Heart left ventricle (tissue), 16 donors: ENCODE measurements at regions not wholly inside any gene's neighbourhood (a gene's known extent, or its start where the extent isn't known, plus 50 kb on each side); places are given as distances from the start of the nearest gene placed in this dataset.
"Not testable (repeated sequence)": the region's sequence is repeated elsewhere in the genome, so short reads cannot be mapped to it uniquely, and the experiment has no call there.

ENCODE experiments used
- ATAC-seq, 4 donors: fragments of 200-7000 bp; cut with Tn5 transposase; one replicate each; pipeline ENCODE4 v1.9.1; 2020 to 2022; ENCODE audit warnings: moderate library complexity in 4 of 4, mild to moderate bottlenecking in 3 of 4, moderate number of reproducible peaks in 1 of 4
- DNase-seq, 5 donors: peaks; one replicate each; pipeline ENCODE4 v3.0.0-alpha.2; 2020
- H3K27ac ChIP-seq, 12 donors: fragments of 200-600 bp; sonication (generic) in 4 of 12; one replicate each; pipeline versions ENCODE4 v1.5.0 to v1.8.0; 2016 to 2022; ENCODE audit warnings: mild to moderate bottlenecking in 2 of 12
- H3K27me3 ChIP-seq, 9 donors: fragments of 200-600 bp; sonication (generic) in 2 of 9; one replicate each; pipeline versions ENCODE4 v1.5.1 to v1.8.0; 2016 to 2022; ENCODE audit warnings: mild to moderate bottlenecking in 3 of 9
- H3K36me3 ChIP-seq, 9 donors: fragments of 200-600 bp; sonication (generic) in 2 of 9; one replicate each; pipeline versions ENCODE4 v1.5.0 to v1.8.0; 2018 to 2022; ENCODE audit warnings: mild to moderate bottlenecking in 2 of 9
- H3K4me1 ChIP-seq, 12 donors: fragments of 200-600 bp; sonication (generic) in 4 of 12; one replicate each; pipeline versions ENCODE4 v1.5.0 to v1.8.0; 2016 to 2022; ENCODE audit warnings: mild to moderate bottlenecking in 3 of 12
- H3K4me3 ChIP-seq, 12 donors: fragments of 200-600 bp; sonication (generic) in 4 of 12; one replicate each; pipeline versions ENCODE4 v1.5.0 to v1.8.0; 2017 to 2022; ENCODE audit warnings: mild to moderate bottlenecking in 9 of 12, moderate library complexity in 4 of 12
- H3K9me3 ChIP-seq, 12 donors: fragments of 200-600 bp; sonication (generic) in 4 of 12; one replicate each; pipeline versions ENCODE4 v1.5.0 to v1.8.0; 2016 to 2022; ENCODE audit warnings: mild to moderate bottlenecking in 1 of 12
- POLR2A ChIP-seq, 2 donors: fragments of 450-650 bp; IDR thresholded peaks; one replicate each; pipeline ENCODE4 v1.6.1; 2017; ENCODE audit warnings: antibody characterized with exemption in 2 of 2, mild to moderate bottlenecking in 2 of 2, moderate library complexity in 2 of 2
- WGBS, 4 donors: extraction: QIAGEN DNeasy Blood & Tissue Kit in 2 of 4; methylation state at CpG; one replicate each; pipeline versions ENCODE4 v1.1.5 to v1.1.7; 2013 to 2018; 5-methylcytosine and 5-hydroxymethylcytosine counted together
- intact Hi-C, 10 donors: fragments of 100-400 bp; cut with DNase I; formaldehyde crosslinking; loops; one replicate each; pipeline versions ENCODE4 v1.11.1 to v1.14.2; 2022
- TF ChIP-seq, protein P1 (sequence below), 12 donors: fragments of 200-600 bp; sonication (generic) in 4 of 12; IDR thresholded peaks; one replicate each; pipeline versions ENCODE4 v1.5.0 to v1.8.0; 2018 to 2022; ENCODE audit warnings: antibody characterized with exemption in 12 of 12, mild to moderate bottlenecking in 5 of 12
- donor health status: ischemic (EF 13 %, LVEDD 7.1; RV severe dilation, severe dysfunction).
- donor health status: healthy with polysubstance abuse.
- donor health status: DM: no; HTN: yes; CAD: no.
- donor health status: DM: no; HTN: no; CAD: no.
- donor health status: ischemic (EF 25% LVEDD 6.9; RV normal size, moderate dysfunction).
- donor health status: ischemic (EF 25% LVEDD 5.7; RV mildly dilated, moderate dysfunction).
- donor health status: healthy.
- donor health status: DM: yes; HTN: yes; CAD: no.
- donor health status: ischemic (EF 35%, LVEDD 5.7; RV mildly dilated, moderate dysfunction).
- donor health status: nonischemic (EF 11% LVEDD 7.7; RV severe dilation, severe dysfunction).
- donor health status: DM: yes; HTN: yes; CAD: no.
- donor health status: PGD.
- donor health status: ischemic (EF 29% LVEDD 5.4; RV normal size, mild dysfunction).
- donor health status: nonischemic (EF 23%, LVEDD 6.1; RV moderate dilation, normal function).

DNA sequence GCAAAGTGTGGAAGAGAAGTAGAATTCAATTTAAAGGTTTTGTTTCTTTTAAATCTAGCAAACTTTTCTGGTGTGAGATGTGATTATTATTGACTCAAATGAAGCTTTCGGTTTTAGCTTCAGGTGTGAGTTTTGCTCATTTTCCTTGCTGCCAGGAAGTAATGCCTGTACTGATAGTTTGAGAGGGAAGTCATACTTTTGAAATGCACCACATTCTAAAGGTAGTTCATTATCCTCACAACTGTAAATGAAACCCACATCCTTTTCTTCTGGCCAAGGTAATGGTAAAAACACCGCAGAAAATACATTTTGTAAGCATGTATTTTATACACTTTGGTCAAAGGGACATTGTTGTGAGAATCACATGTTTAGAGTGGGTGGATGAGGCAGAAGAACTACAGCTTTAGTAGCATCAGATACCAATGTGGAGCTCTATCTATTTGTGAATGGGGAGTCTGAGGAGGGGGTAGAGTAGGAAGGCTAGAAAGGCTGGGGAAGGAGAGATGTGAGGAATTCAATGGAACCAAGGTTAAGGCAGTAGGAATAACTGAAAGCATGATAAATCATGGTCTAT, 167.0 kb upstream of the CDKN2B start:
- no peaks in the 10 kb centered on the region for H3K36me3 ChIP-seq
- H3K27ac ChIP-seq: no peak overlapping the region
- no peak for ATAC-seq
- H3K9me3 ChIP-seq: peaks cover 0 to 6% (median 0%) of the 10 kb centered on the region in 12 donors
- peaks cover 0 to 4% (median 0%) of the 10 kb centered on the region in 12 donors for H3K4me1 ChIP-seq
- DNase-seq: no peak
- H3K4me3 ChIP-seq: no peak overlapping the region
- intact Hi-C loops: loop anchor here in 1 of 10 donors (10.0 kb wide), 1 partner anchor 61 kb away; no protein-coding TSS in a partner anchor
- WGBS, 4 donors: 76 to 88% (median 85%) methylated on average over 2 of the region's 2 CpGs
- H3K27me3 ChIP-seq: no peaks in the 10 kb centered on the region
- TF ChIP-seq POLR2A (IDR thresholded peaks at IDR 0.05): no peak
- TF ChIP-seq, protein P1, sequence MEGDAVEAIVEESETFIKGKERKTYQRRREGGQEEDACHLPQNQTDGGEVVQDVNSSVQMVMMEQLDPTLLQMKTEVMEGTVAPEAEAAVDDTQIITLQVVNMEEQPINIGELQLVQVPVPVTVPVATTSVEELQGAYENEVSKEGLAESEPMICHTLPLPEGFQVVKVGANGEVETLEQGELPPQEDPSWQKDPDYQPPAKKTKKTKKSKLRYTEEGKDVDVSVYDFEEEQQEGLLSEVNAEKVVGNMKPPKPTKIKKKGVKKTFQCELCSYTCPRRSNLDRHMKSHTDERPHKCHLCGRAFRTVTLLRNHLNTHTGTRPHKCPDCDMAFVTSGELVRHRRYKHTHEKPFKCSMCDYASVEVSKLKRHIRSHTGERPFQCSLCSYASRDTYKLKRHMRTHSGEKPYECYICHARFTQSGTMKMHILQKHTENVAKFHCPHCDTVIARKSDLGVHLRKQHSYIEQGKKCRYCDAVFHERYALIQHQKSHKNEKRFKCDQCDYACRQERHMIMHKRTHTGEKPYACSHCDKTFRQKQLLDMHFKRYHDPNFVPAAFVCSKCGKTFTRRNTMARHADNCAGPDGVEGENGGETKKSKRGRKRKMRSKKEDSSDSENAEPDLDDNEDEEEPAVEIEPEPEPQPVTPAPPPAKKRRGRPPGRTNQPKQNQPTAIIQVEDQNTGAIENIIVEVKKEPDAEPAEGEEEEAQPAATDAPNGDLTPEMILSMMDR (IDR thresholded peaks at IDR 0.05): no peak

DNA sequence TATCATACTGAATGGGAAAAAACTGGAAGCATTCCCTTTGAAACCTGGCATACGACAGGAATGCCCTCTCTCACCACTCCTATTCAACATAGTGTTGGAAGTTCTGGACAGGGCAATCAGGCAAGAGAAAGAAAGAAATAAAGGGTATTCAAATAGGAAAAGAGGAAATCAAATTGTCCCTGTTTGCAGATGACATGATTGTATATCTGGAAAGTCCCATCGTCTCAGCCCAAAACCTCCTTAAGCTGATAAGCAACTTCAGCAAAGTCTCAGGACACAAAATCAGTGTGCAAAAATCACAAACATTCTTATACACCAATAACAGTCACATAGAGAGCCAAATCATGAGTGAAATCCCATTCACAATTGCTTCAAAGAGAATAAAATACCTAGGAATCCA, 171.9 kb upstream of the CDKN2B start:
- H3K4me1 ChIP-seq, intact Hi-C loops, H3K27me3 ChIP-seq, H3K36me3 ChIP-seq, H3K4me3 ChIP-seq, DNase-seq, ATAC-seq, H3K27ac ChIP-seq, H3K9me3 ChIP-seq: not testable (repeated sequence)
- WGBS, 4 donors: 78 to 85% (median 82%) methylated on average over 2 of the region's 2 CpGs

DNA sequence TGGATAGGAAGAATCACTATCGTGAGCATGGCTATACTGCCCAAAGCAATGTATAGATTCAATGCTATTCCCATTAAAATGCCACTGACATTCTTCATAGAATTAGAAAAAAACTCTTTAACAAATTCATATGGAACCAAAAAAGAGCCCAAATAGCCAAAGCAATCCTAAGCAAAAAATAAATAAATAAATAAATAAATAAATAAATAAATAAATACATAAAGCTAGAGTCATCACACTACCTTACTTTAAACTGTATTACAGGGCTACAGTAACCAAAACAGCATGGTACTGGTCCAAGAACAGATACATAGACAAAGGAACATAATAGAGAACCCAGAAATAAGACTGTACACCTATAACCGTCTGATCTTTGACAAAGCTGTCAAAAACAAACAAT, 180.4 kb upstream of the CDKN2B start:
- WGBS, 4 donors: 79 to 87% (median 82%) methylated on average over 2 of the region's 2 CpGs
- H3K27me3 ChIP-seq: peaks cover 0 to 2% (median 0%) of the 10 kb centered on the region in 9 donors
- no peak overlapping the region for H3K4me3 ChIP-seq
- DNase-seq (no peak), ATAC-seq (no peak)
- intact Hi-C loops: no loop called here
- H3K36me3 ChIP-seq: no peaks in the 10 kb centered on the region
- no peak overlapping the region for H3K27ac ChIP-seq
- H3K9me3 ChIP-seq: peaks cover 0 to 10% (median 0%) of the 10 kb centered on the region in 12 donors
- TF ChIP-seq, protein P1 (IDR thresholded peaks at IDR 0.05): no peak
- TF ChIP-seq POLR2A (IDR thresholded peaks at IDR 0.05): no peak
- no peaks in the 10 kb centered on the region for H3K4me1 ChIP-seq

GRCh38 chr9:22197000-22197399, 187.9 kb upstream of the CDKN2B start:
- not testable (repeated sequence) for H3K36me3 ChIP-seq, H3K9me3 ChIP-seq, H3K27me3 ChIP-seq, ATAC-seq, H3K4me3 ChIP-seq, H3K4me1 ChIP-seq, H3K27ac ChIP-seq, DNase-seq
- 85 to 98% (median 89%) methylated on average over 2 of the region's 2 CpGs for WGBS, 4 donors
- intact Hi-C loops: loop anchor here in 1 of 10 donors (1.0 kb wide), 1 partner anchor 13 kb away; no protein-coding TSS in a partner anchor

- Histone ChIP-seq H3K9me3 (peaks cover 0 to 3% (median 0%) of the 10 kb centered on the region in 12 donors), H3K4me3 (no peak overlapping the region), H3K4me1 (peaks cover 0 to 5% (median 0%) of the 10 kb centered on the region in 12 donors), H3K36me3 (no peaks in the 10 kb centered on the region), H3K27me3 (peaks cover 0 to 7% (median 0%) of the 10 kb centered on the region in 9 donors), H3K27ac (no peak overlapping the region)
- ATAC-seq (no peak), DNase-seq (no peak)
- intact Hi-C loops: no loop called here
- TF ChIP-seq, protein P1 (IDR thresholded peaks at IDR 0.05): no peak
- TF ChIP-seq POLR2A (IDR thresholded peaks at IDR 0.05): no peak
Measured at GRCh38 chr9:22198681-22199080, 189.6 kb upstream of the CDKN2B start.
